ENCODE measurements at regions not wholly inside any gene's neighbourhood (a gene's known extent, or its start where the extent isn't known, plus 50 kb on each side); places are given as distances from the start of the nearest gene placed in this dataset.

- no peak overlapping the region for H3K4me3 ChIP-seq (replicated peaks in 1 of 3; ENCODE audit: low read depth in 2 of 3, low read length in 3 of 3)
Measured at GRCh38 chr12:105858981-105859710, 279.6 kb downstream of the NUAK1 start.

GRCh38 chr12:105860561-105861207 is 278.1 kb downstream of the NUAK1 start:
- Mint-ChIP-seq H3K4me1 (no peaks in the 10 kb centered on the region), H3K27ac (no peak overlapping the region), H3K36me3 (no peaks in the 10 kb centered on the region), H3K9me3 (peaks cover 5 to 19% (median 8%) of the 10 kb centered on the region in 7 donors), H3K27me3 (ENCODE audit: low read depth in 3 of 3) (peaks cover 0 to 8% (median 5%) of the 10 kb centered on the region in 3 donors), H3K4me3 (no peak overlapping the region)
- Histone ChIP-seq H2AFZ (ENCODE audit: insufficient read depth, low read depth, low read length, poor library complexity, severe bottlenecking) (no peak overlapping the region), H3K27me3 (ENCODE audit: control insufficient read depth in 2 of 2, insufficient read depth in 2 of 2, low read length in 2 of 2) (no peaks in the 10 kb centered on the region), H3K9me3 (replicated peaks in 1 of 2; ENCODE audit: control insufficient read depth in 1 of 2, insufficient read depth in 1 of 2, low read length in 2 of 2) (no peaks in the 10 kb centered on the region), H3K4me1 (ENCODE audit: control insufficient read depth in 1 of 2, insufficient read depth in 2 of 2, low read length in 2 of 2) (no peaks in the 10 kb centered on the region), H3K79me2 (ENCODE audit: insufficient read depth, low read length) (no peaks in the 10 kb centered on the region), H3K4me2 (replicated peaks; ENCODE audit: extremely low read depth, low read length, poor library complexity, severe bottlenecking) (no peak overlapping the region), H3K4me3 (replicated peaks in 1 of 3; ENCODE audit: low read depth in 2 of 3, low read length in 3 of 3) (no peak overlapping the region), H4K20me1 (ENCODE audit: insufficient read depth, low read length) (no peaks in the 10 kb centered on the region), H3K27ac (ENCODE audit: low read depth in 1 of 2, low read length in 2 of 2) (no peak overlapping the region), H3K9ac (ENCODE audit: insufficient read depth, low read length, poor library complexity, severe bottlenecking) (no peak overlapping the region), H3K36me3 (replicated peaks in 1 of 2; ENCODE audit: control insufficient read depth in 1 of 2, insufficient read depth in 2 of 2, low read length in 2 of 2) (no peaks in the 10 kb centered on the region)
- 74% methylated on average over 2 of the region's 3 CpGs for WGBS (ENCODE audit: insufficient coverage)
- intact Hi-C loops (cut with micrococcal nuclease) = no loop called here
- no peak for DNase-seq
- no peak for TF ChIP-seq CTCF (IDR thresholded peaks at IDR 0.05)

More at GRCh38 chr12:105858981-105859710, 279.6 kb downstream of the NUAK1 start:
- no peaks in the 10 kb centered on the region for H3K36me3 Mint-ChIP-seq
- H4K20me1 ChIP-seq (ENCODE audit: insufficient read depth, low read length) = no peaks in the 10 kb centered on the region
- H3K27ac ChIP-seq (ENCODE audit: low read depth in 1 of 2, low read length in 2 of 2) = no peak overlapping the region
- no peak overlapping the region for H3K9ac ChIP-seq (ENCODE audit: insufficient read depth, low read length, poor library complexity, severe bottlenecking)
- H3K4me1 ChIP-seq (ENCODE audit: control insufficient read depth in 1 of 2, insufficient read depth in 2 of 2, low read length in 2 of 2) = no peaks in the 10 kb centered on the region
- H3K27me3 Mint-ChIP-seq (ENCODE audit: low read depth in 3 of 3) = peaks cover 0 to 8% (median 3%) of the 10 kb centered on the region in 3 donors
- H3K27me3 ChIP-seq (ENCODE audit: control insufficient read depth in 2 of 2, insufficient read depth in 2 of 2, low read length in 2 of 2) = no peaks in the 10 kb centered on the region
- 100% methylated on average over 1 of the region's 4 CpGs for WGBS (ENCODE audit: insufficient coverage)
- TF ChIP-seq CTCF (IDR thresholded peaks at IDR 0.05) = no peak
- H3K4me1 Mint-ChIP-seq = no peaks in the 10 kb centered on the region
- no peak for DNase-seq
- H3K4me3 Mint-ChIP-seq = no peak overlapping the region
- no peaks in the 10 kb centered on the region for H3K79me2 ChIP-seq (ENCODE audit: insufficient read depth, low read length)
- no peak overlapping the region for H3K4me2 ChIP-seq (replicated peaks; ENCODE audit: extremely low read depth, low read length, poor library complexity, severe bottlenecking)
- H3K9me3 Mint-ChIP-seq = peaks cover 0 to 15% (median 8%) of the 10 kb centered on the region in 7 donors
- H3K27ac Mint-ChIP-seq = no peak overlapping the region
- no peaks in the 10 kb centered on the region for H3K9me3 ChIP-seq (replicated peaks in 1 of 2; ENCODE audit: control insufficient read depth in 1 of 2, insufficient read depth in 1 of 2, low read length in 2 of 2)
- intact Hi-C loops (cut with micrococcal nuclease) = no loop called here
- no peak overlapping the region for H2AFZ ChIP-seq (ENCODE audit: insufficient read depth, low read depth, low read length, poor library complexity, severe bottlenecking)
- H3K36me3 ChIP-seq (replicated peaks in 1 of 2; ENCODE audit: control insufficient read depth in 1 of 2, insufficient read depth in 2 of 2, low read length in 2 of 2) = no peaks in the 10 kb centered on the region
